CD14-positive monocyte (primary cell): ENCODE measurements at regions not wholly inside any gene's neighbourhood (a gene's known extent, or its start where the extent isn't known, plus 50 kb on each side); places are given as distances from the start of the nearest gene placed in this dataset.

Source experiments
- DNase-seq, 3 donors: peaks; one replicate each; pipeline ENCODE4 v3.0.0-alpha.2; 2011 to 2022
- H2AFZ ChIP-seq: 2 replicates; pipeline ENCODE4 v1.6.0; 2012; ENCODE audit warnings: mild to moderate bottlenecking, low read depth, low read length, inconsistent platforms; ENCODE audit not compliant: insufficient read depth, poor library complexity, severe bottlenecking
- H3K27ac ChIP-seq, 2 donors: 1 replicate in 1 of 2; 2 replicates in 1 of 2; pipeline ENCODE4 v1.5.1; 2012 to 2013; ENCODE audit warnings: low read length in 2 of 2, control low read depth in 1 of 2, inconsistent platforms in 1 of 2, low read depth in 1 of 2, mild to moderate bottlenecking in 1 of 2
- H3K27me3 ChIP-seq, 2 donors: one replicate each; pipeline versions ENCODE4 v1.6.0 to v1.6.1; 2011 to 2013; ENCODE audit warnings: low read length in 2 of 2; ENCODE audit not compliant: control insufficient read depth in 2 of 2, insufficient read depth in 2 of 2
- H3K36me3 ChIP-seq, 2 donors: replicated peaks in 1 of 2; 1 replicate in 1 of 2; 2 replicates in 1 of 2; pipeline versions ENCODE4 v1.5.1 to v1.6.1; 2012 to 2013; ENCODE audit warnings: low read length in 2 of 2, control low read depth in 1 of 2, inconsistent platforms in 1 of 2, mild to moderate bottlenecking in 1 of 2; ENCODE audit not compliant: insufficient read depth in 2 of 2, control insufficient read depth in 1 of 2
- H3K4me1 ChIP-seq, 2 donors: 1 replicate in 1 of 2; 2 replicates in 1 of 2; pipeline versions ENCODE4 v1.5.1 to v1.6.1; 2012 to 2013; ENCODE audit warnings: low read length in 2 of 2, control low read depth in 1 of 2, inconsistent platforms in 1 of 2, mild to moderate bottlenecking in 1 of 2, moderate library complexity in 1 of 2; ENCODE audit not compliant: insufficient read depth in 2 of 2, control insufficient read depth in 1 of 2
- H3K4me2 ChIP-seq: replicated peaks from 2 replicates; pipeline ENCODE3; 2012; ENCODE audit warnings: low read length, moderate library complexity, mild to moderate bottlenecking; ENCODE audit not compliant: poor library complexity, severe bottlenecking; ENCODE audit errors: extremely low read depth
- H3K4me3 ChIP-seq, 3 experiments: fragments of 200-600 bp in 1 of 3; sonication (generic) in 1 of 3; replicated peaks in 1 of 3; 1 replicate in 2 of 3; 2 replicates in 1 of 3; pipeline ENCODE4 v1.5.1; 2011 to 2013; ENCODE audit warnings: low read length in 3 of 3, mild to moderate bottlenecking in 3 of 3, control low read depth in 2 of 3, low read depth in 2 of 3, inconsistent platforms in 1 of 3, moderate library complexity in 1 of 3
- H3K79me2 ChIP-seq: 2 replicates; pipeline ENCODE4 v1.6.0; 2012; ENCODE audit warnings: mild to moderate bottlenecking, control low read depth, inconsistent platforms, low read length, moderate library complexity; ENCODE audit not compliant: insufficient read depth
- H3K9ac ChIP-seq: 2 replicates; pipeline ENCODE4 v1.6.0; 2017; ENCODE audit warnings: low read length, mild to moderate bottlenecking; ENCODE audit not compliant: insufficient read depth, poor library complexity, severe bottlenecking
- H3K9me3 ChIP-seq, 2 donors: replicated peaks in 1 of 2; 1 replicate in 1 of 2; 2 replicates in 1 of 2; pipeline versions ENCODE4 v1.5.1 to v1.6.1; 2012 to 2013; ENCODE audit warnings: low read length in 2 of 2, control low read depth in 1 of 2; ENCODE audit not compliant: control insufficient read depth in 1 of 2, insufficient read depth in 1 of 2
- H4K20me1 ChIP-seq: 2 replicates; pipeline ENCODE4 v1.6.0; 2012; ENCODE audit warnings: mild to moderate bottlenecking, low read length, control low read depth, moderate library complexity; ENCODE audit not compliant: insufficient read depth
- H3K27ac Mint-ChIP-seq, 7 donors: one replicate each; pipeline ENCODE4 v1.8.0; 2020; ENCODE audit warnings: mild to moderate bottlenecking in 7 of 7, mixed read lengths in 7 of 7, moderate library complexity in 6 of 7, inconsistent platforms in 2 of 7
- H3K27me3 Mint-ChIP-seq, 3 donors: one replicate each; pipeline ENCODE4 v1.8.0; 2021 to 2022; ENCODE audit warnings: low read depth in 3 of 3, mild to moderate bottlenecking in 3 of 3, mixed read lengths in 3 of 3, moderate library complexity in 3 of 3, inconsistent platforms in 1 of 3
- H3K36me3 Mint-ChIP-seq, 2 donors: one replicate each; pipeline ENCODE4 v1.8.0; 2020; ENCODE audit warnings: mixed read lengths in 2 of 2, inconsistent platforms in 1 of 2, mild to moderate bottlenecking in 1 of 2
- H3K4me1 Mint-ChIP-seq: one replicate; pipeline ENCODE4 v1.8.0; 2020; ENCODE audit warnings: mild to moderate bottlenecking, mixed read lengths
- H3K4me3 Mint-ChIP-seq, 2 donors: one replicate each; pipeline ENCODE4 v1.8.0; 2020; ENCODE audit warnings: mild to moderate bottlenecking in 2 of 2, mixed read lengths in 2 of 2, moderate library complexity in 1 of 2
- H3K9me3 Mint-ChIP-seq, 7 donors: one replicate each; pipeline ENCODE4 v1.8.0; 2020 to 2022; ENCODE audit warnings: mixed read lengths in 7 of 7, mild to moderate bottlenecking in 6 of 7, moderate library complexity in 6 of 7, inconsistent platforms in 2 of 7
- CTCF ChIP-seq: fragments of 200-600 bp; IDR thresholded peaks from one replicate; pipeline ENCODE4 v1.8.0; 2022; ENCODE audit warnings: antibody characterized with exemption, mild to moderate bottlenecking
- WGBS: methylation state at CpG from one replicate; pipeline ENCODE4 v1.1.5; 2013; ENCODE audit warnings: missing lambda C conversion rate; ENCODE audit not compliant: insufficient coverage; 5-methylcytosine and 5-hydroxymethylcytosine counted together
- intact Hi-C, 2 donors: fragments of 100-400 bp; cut with micrococcal nuclease; formaldehyde crosslinking; loops; one replicate each; pipeline versions ENCODE4 v1.15.0 to v1.15.1; 2023

- peaks cover 0 to 16% of the 10 kb centered on the region in 2 donors for H3K9me3 ChIP-seq
- peaks cover 0 to 20% (median 3%) of the 10 kb centered on the region in 7 donors for H3K9me3 Mint-ChIP-seq
- no peaks in the 10 kb centered on the region for H3K79me2 ChIP-seq
- H3K4me3 Mint-ChIP-seq: no peak overlapping the region
- no peaks in the 10 kb centered on the region for H3K36me3 ChIP-seq
- H3K27ac Mint-ChIP-seq: no peak overlapping the region
- no peaks in the 10 kb centered on the region for H3K27me3 ChIP-seq
- H2AFZ ChIP-seq: no peak overlapping the region
- peaks cover 0 to 3% (median 0%) of the 10 kb centered on the region in 3 donors for H3K27me3 Mint-ChIP-seq
- no peak overlapping the region for H3K9ac ChIP-seq
- no peak for DNase-seq
- no peaks in the 10 kb centered on the region for H3K4me1 Mint-ChIP-seq
- no peak overlapping the region for H3K27ac ChIP-seq
- H3K4me3 ChIP-seq: no peak overlapping the region
- 96% methylated on average over 13 of the region's 19 CpGs for WGBS
- H4K20me1 ChIP-seq: no peaks in the 10 kb centered on the region
- no peak overlapping the region for H3K4me2 ChIP-seq
- no peaks in the 10 kb centered on the region for H3K4me1 ChIP-seq
- TF ChIP-seq CTCF: no peak
- no peaks in the 10 kb centered on the region for H3K36me3 Mint-ChIP-seq
- intact Hi-C loops: no loop called here
These were observed 60.2 kb upstream of the L3MBTL3 start for GRCh38 chr6:129957941-129958898.

- H3K27me3 ChIP-seq: no peaks in the 10 kb centered on the region
- peaks cover 0 to 16% of the 10 kb centered on the region in 2 donors for H3K9me3 ChIP-seq
- Mint-ChIP-seq H3K36me3 (no peaks in the 10 kb centered on the region), H3K4me3 (no peak overlapping the region), H3K27ac (no peak overlapping the region), H3K9me3 (peaks cover 0 to 20% (median 3%) of the 10 kb centered on the region in 7 donors), H3K27me3 (peaks cover 0 to 2% (median 0%) of the 10 kb centered on the region in 3 donors), H3K4me1 (no peaks in the 10 kb centered on the region)
- no peaks in the 10 kb centered on the region for H3K36me3 ChIP-seq
- H3K27ac ChIP-seq: no peak overlapping the region
- H3K79me2 ChIP-seq: no peaks in the 10 kb centered on the region
- intact Hi-C loops: no loop called here
- TF ChIP-seq CTCF: no peak
- no CpG with 5 or more reads among the region's 1 CpG for WGBS
- no peak overlapping the region for H3K4me3 ChIP-seq
- no peak overlapping the region for H2AFZ ChIP-seq
- DNase-seq: no peak
- H3K4me1 ChIP-seq: no peaks in the 10 kb centered on the region
- no peak overlapping the region for H3K9ac ChIP-seq
- no peak overlapping the region for H3K4me2 ChIP-seq
- no peaks in the 10 kb centered on the region for H4K20me1 ChIP-seq
These were observed 62.8 kb upstream of the L3MBTL3 start for GRCh38 chr6:129955584-129955983.
